ENCODE measurements at regions not wholly inside any gene's neighbourhood (a gene's known extent, or its start where the extent isn't known, plus 50 kb on each side); places are given as distances from the start of the nearest gene placed in this dataset.
A peak's percentile ranks its signal among the peaks of the same experiment; 100 is the strongest.
"Not testable (repeated sequence)": the region's sequence is repeated elsewhere in the genome, so short reads cannot be mapped to it uniquely, and the experiment has no call there.

GRCh38 chr6:112912416-112913101 is 565.4 kb downstream of the RFPL4B start:
- peak; percentile 29 for DNase-seq (ENCODE audit: low read depth, low spot score)
- CTCF ChIA-PET, result no interaction called here
- POLR2A ChIA-PET, result no interaction called here
- TF ChIP-seq, protein P1, sequence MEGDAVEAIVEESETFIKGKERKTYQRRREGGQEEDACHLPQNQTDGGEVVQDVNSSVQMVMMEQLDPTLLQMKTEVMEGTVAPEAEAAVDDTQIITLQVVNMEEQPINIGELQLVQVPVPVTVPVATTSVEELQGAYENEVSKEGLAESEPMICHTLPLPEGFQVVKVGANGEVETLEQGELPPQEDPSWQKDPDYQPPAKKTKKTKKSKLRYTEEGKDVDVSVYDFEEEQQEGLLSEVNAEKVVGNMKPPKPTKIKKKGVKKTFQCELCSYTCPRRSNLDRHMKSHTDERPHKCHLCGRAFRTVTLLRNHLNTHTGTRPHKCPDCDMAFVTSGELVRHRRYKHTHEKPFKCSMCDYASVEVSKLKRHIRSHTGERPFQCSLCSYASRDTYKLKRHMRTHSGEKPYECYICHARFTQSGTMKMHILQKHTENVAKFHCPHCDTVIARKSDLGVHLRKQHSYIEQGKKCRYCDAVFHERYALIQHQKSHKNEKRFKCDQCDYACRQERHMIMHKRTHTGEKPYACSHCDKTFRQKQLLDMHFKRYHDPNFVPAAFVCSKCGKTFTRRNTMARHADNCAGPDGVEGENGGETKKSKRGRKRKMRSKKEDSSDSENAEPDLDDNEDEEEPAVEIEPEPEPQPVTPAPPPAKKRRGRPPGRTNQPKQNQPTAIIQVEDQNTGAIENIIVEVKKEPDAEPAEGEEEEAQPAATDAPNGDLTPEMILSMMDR (IDR thresholded peaks at IDR 0.05; ENCODE audit: insufficient read depth, low read length, missing control alignments), result no peak
- no peak overlapping the region for H3K4me3 ChIP-seq (ENCODE audit: low read depth, low read length)

DNA sequence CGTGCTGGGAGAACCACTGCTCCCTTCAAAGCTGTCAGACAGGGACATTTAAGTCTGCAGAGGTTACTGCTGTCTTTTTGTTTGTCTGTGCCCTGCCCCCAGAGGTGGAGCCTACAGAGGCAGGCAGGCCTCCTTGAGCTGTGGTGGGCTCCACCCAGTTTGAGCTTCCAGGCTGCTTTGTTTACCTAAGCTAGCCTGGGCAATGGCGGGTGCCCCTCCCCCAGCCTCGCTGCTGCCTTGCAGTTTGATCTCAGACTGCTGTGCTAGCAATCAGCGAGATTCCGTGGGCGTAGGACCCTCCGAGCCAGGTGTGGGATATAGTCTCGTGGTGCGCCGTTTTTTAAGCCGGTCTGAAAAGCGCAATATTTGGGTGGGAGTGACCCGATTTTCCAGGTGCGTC is 572.6 kb downstream of the RFPL4B start:
- POLR2A ChIA-PET; DNase-seq (ENCODE audit: low read depth, low spot score); CTCF ChIA-PET; H3K4me3 ChIP-seq (ENCODE audit: low read depth, low read length): not testable (repeated sequence)

- CTCF ChIA-PET, result no interaction called here
- TF ChIP-seq, protein P1 (IDR thresholded peaks at IDR 0.05; ENCODE audit: insufficient read depth, low read length, missing control alignments), result no peak
- POLR2A ChIA-PET, result no interaction called here
Observed at GRCh38 chr6:112920994-112921393, 573.9 kb downstream of the RFPL4B start.

DNA sequence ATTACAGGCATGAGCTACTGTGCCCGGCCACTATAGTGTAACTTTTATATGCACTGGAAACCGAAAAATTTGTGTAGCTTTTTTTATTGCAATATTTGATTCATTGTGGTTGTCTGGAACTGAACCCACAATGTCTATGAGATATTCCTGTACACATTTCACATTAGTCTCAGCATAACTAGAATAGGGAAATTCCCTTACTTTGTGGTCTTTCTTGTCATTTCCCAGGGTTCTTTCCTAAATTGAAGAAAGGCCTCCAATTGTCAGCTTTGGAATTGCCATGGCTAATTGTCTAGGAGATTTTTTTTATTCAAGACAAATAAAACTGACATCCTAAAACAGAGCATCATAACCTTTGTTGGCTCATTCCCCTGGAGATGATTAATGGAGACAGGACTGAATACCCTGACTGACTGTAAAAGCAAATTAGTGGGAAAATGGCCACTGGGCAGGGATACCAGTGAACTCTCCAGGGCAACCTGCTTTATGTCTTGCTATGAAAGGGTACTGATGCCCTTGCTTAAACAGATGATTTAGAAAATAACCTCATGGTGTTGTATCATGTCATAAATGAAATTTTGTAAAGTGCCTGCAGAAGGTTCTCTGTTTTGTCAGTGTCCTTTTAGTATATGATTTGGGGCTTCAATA is 576.9 kb downstream of the RFPL4B start:
- TF ChIP-seq, protein P1 (IDR thresholded peaks at IDR 0.05; ENCODE audit: insufficient read depth, low read length, missing control alignments), result no peak
- ChIA-PET POLR2A (no interaction called here), CTCF (interaction anchor here (0.8 kb wide), 1 partner anchor 83 kb away, joined by 3 read pairs; no protein-coding TSS in a partner anchor)
- no peak for DNase-seq (ENCODE audit: low read depth, low spot score)
- H3K4me3 ChIP-seq (ENCODE audit: low read depth, low read length), result no peak overlapping the region

More at GRCh38 chr6:112920994-112921393, 573.9 kb downstream of the RFPL4B start:
- no peak overlapping the region for H3K4me3 ChIP-seq (ENCODE audit: low read depth, low read length)
- DNase-seq (ENCODE audit: low read depth, low spot score), result no peak

DNA sequence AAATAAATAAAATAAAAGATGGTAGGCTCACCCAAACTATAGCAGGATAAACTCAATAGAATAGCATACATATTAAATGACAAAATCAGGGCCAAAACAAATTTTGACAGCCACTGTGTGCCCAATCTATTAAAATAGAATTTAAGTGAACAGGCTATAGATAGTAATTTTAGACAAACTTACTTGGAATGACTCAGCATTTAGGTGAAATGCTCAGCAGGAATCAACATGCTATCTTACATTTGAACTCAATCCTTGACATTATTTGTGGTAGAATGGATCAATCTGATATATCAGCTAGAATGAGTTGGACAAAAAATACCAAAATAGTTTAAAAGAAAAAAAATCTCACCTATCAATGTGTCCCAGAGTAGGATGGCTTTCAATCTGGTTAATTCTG is 578.6 kb downstream of the RFPL4B start:
- DNase-seq (ENCODE audit: low read depth, low spot score), result no peak
- TF ChIP-seq, protein P1 (IDR thresholded peaks at IDR 0.05; ENCODE audit: insufficient read depth, low read length, missing control alignments), result no peak
- no peak overlapping the region for H3K4me3 ChIP-seq (ENCODE audit: low read depth, low read length)
- POLR2A ChIA-PET, result no interaction called here
- CTCF ChIA-PET, result no interaction called here

DNA sequence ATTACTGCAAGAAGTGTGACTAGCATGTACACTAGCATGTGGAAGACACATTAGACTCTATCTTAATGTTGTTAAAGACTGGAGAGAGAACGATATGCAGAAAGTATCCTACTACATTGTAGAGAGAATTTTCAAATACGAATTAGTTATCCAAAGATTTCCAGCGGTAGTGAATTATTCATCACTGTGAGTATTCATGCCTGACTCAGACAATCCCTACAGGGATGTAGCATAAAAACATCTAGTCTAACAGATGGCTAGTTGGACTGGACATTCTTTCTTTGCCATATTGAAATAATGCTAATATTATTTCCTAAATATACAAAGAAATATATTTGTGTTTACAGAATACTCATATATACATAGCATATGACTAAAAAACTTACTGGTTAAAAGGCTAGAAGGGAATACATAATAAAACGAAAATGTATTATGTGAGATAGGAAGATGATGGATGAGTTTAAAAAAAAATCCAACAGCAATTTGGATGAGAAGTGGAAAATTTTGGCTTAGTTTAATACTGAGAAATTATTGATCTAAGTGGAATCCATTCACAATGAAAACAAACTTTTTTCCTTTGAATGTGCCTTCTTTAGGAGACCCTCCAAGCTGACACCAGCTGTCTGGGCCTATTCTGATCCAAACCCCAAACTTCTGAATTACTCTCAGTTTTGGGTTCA is 580.7 kb downstream of the RFPL4B start:
- TF ChIP-seq, protein P1 (IDR thresholded peaks at IDR 0.05; ENCODE audit: insufficient read depth, low read length, missing control alignments), result no peak
- ChIA-PET POLR2A (no interaction called here), CTCF (no interaction called here)
- no peak for DNase-seq (ENCODE audit: low read depth, low spot score)
- H3K4me3 ChIP-seq (ENCODE audit: low read depth, low read length), result no peak overlapping the region
